ENCODE measurements at regions not wholly inside any gene's neighbourhood (a gene's known extent, or its start where the extent isn't known, plus 50 kb on each side); places are given as distances from the start of the nearest gene placed in this dataset.
A peak's percentile ranks its signal among the peaks of the same experiment; 100 is the strongest.

- no peak for TF ChIP-seq ZBTB33 (IDR thresholded peaks at IDR 0.05)
- TF ChIP-seq FOXA2 (IDR thresholded peaks at IDR 0.05), result no peak
- TF ChIP-seq EGR1 (IDR thresholded peaks at IDR 0.05; ENCODE audit: low read depth in 2 of 2), result no peak
- TF ChIP-seq JUND (IDR thresholded peaks at IDR 0.05), result no peak
- peak; percentile 21 for TF ChIP-seq YY1 (IDR thresholded peaks at IDR 0.05)
- TF ChIP-seq RAD21 (IDR thresholded peaks at IDR 0.05), result no peak
- TF ChIP-seq ATF3 (IDR thresholded peaks at IDR 0.05), result peak; percentile 66
These were observed 159.2 kb upstream of the FOXP2 start (continued) for GRCh38 chr7:114255404-114255841.

- DNase-seq (ENCODE audit: low spot score), result no peak
- TF ChIP-seq JUND (IDR thresholded peaks at IDR 0.05) (no peak), FOXA1 (IDR thresholded peaks at IDR 0.05) (no peak), HNF4A (conservative IDR thresholded peaks at IDR 0.05) (no peak), NR2F2 (IDR thresholded peaks at IDR 0.05) (no peak), TAF1 (conservative IDR thresholded peaks at IDR 0.05) (no peak), MAX (IDR thresholded peaks at IDR 0.05) (no peak), EGR1 (IDR thresholded peaks at IDR 0.05; ENCODE audit: low read depth in 2 of 2) (no peak), FOXA2 (IDR thresholded peaks at IDR 0.05) (no peak), SP1 (IDR thresholded peaks at IDR 0.05) (no peak), HNF4G (IDR thresholded peaks at IDR 0.05) (no peak), ZBTB33 (IDR thresholded peaks at IDR 0.05) (no peak), CTCF (IDR thresholded peaks at IDR 0.05; ENCODE audit: low read depth, low read length, missing input control) (no peak), ATF3 (IDR thresholded peaks at IDR 0.05) (no peak)
- 65% methylated on average over 3 of the region's 3 CpGs for WGBS
These were observed 171.0 kb upstream of the FOXP2 start for GRCh38 chr7:114243646-114244045.

More at GRCh38 chr7:114243646-114244045, 171.0 kb upstream of the FOXP2 start:
- H3K27me3 ChIP-seq (ENCODE audit: control insufficient read depth in 4 of 4, insufficient read depth in 4 of 4, low read length in 3 of 4), result no peaks in the 10 kb centered on the region
- no peak overlapping the region for H3K4me3 ChIP-seq (ENCODE audit: low read depth in 1 of 3, low read length in 3 of 3)
- no peak overlapping the region for H3K9ac ChIP-seq (ENCODE audit: low read depth in 1 of 2, low read length in 2 of 2)
- H3K9me3 ChIP-seq (ENCODE audit: control insufficient read depth in 4 of 4, low read length in 3 of 4), result no peaks in the 10 kb centered on the region
- H3K27ac ChIP-seq (ENCODE audit: low read depth in 1 of 2, low read length in 2 of 2), result no peak overlapping the region
- peaks cover 0 to 4% (median 1%) of the 10 kb centered on the region in 4 donors for H3K4me1 ChIP-seq (ENCODE audit: control insufficient read depth in 4 of 4, insufficient read depth in 4 of 4, low read length in 3 of 4)
- H3K36me3 ChIP-seq (ENCODE audit: control insufficient read depth in 4 of 4, insufficient read depth in 3 of 4, low read depth in 1 of 4, low read length in 3 of 4), result no peaks in the 10 kb centered on the region

Measured in liver (tissue), 8 donors.